Prostate gland (tissue), 2 donors: ENCODE measurements at regions not wholly inside any gene's neighbourhood (a gene's known extent, or its start where the extent isn't known, plus 50 kb on each side); places are given as distances from the start of the nearest gene placed in this dataset.

Experiments used
- POLR2A ChIP-seq: fragments of 450-650 bp; IDR thresholded peaks from one replicate; pipeline ENCODE4 v1.6.1; 2016; ENCODE audit warnings: antibody characterized with exemption, mild to moderate bottlenecking
- POLR2AphosphoS5 ChIP-seq: sonication (generic); formaldehyde crosslinking; IDR thresholded peaks from one replicate; pipeline ENCODE4 v1.6.1; 2017; ENCODE audit warnings: antibody characterized with exemption
- TF ChIP-seq, protein P1 (sequence below), 4 experiments: fragments of 200-600 bp in 2 of 4; fragments of 450-650 bp in 2 of 4; sonication (generic) in 2 of 4; IDR thresholded peaks; 1 replicate in 3 of 4; 2 replicates in 1 of 4; pipeline ENCODE4 v1.5.1; 2016 to 2019; ENCODE audit warnings: antibody characterized with exemption in 4 of 4, mild to moderate bottlenecking in 2 of 4, moderate library complexity in 2 of 4

- TF ChIP-seq, protein P1, sequence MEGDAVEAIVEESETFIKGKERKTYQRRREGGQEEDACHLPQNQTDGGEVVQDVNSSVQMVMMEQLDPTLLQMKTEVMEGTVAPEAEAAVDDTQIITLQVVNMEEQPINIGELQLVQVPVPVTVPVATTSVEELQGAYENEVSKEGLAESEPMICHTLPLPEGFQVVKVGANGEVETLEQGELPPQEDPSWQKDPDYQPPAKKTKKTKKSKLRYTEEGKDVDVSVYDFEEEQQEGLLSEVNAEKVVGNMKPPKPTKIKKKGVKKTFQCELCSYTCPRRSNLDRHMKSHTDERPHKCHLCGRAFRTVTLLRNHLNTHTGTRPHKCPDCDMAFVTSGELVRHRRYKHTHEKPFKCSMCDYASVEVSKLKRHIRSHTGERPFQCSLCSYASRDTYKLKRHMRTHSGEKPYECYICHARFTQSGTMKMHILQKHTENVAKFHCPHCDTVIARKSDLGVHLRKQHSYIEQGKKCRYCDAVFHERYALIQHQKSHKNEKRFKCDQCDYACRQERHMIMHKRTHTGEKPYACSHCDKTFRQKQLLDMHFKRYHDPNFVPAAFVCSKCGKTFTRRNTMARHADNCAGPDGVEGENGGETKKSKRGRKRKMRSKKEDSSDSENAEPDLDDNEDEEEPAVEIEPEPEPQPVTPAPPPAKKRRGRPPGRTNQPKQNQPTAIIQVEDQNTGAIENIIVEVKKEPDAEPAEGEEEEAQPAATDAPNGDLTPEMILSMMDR (IDR thresholded peaks at IDR 0.05), result no peak
- no peak for TF ChIP-seq POLR2A
- TF ChIP-seq POLR2AphosphoS5, result no peak
These were observed 330.6 kb upstream of the SKOR2 start for GRCh38 chr18:47582093-47582492.
